Daoy (cell line): ENCODE measurements at regions not wholly inside any gene's neighbourhood (a gene's known extent, or its start where the extent isn't known, plus 50 kb on each side); places are given as distances from the start of the nearest gene placed in this dataset.

Experiments
- DNase-seq: peaks from one replicate; pipeline ENCODE4 v3.0.0-alpha.2; 2015; ENCODE audit warnings: low read depth

DNA sequence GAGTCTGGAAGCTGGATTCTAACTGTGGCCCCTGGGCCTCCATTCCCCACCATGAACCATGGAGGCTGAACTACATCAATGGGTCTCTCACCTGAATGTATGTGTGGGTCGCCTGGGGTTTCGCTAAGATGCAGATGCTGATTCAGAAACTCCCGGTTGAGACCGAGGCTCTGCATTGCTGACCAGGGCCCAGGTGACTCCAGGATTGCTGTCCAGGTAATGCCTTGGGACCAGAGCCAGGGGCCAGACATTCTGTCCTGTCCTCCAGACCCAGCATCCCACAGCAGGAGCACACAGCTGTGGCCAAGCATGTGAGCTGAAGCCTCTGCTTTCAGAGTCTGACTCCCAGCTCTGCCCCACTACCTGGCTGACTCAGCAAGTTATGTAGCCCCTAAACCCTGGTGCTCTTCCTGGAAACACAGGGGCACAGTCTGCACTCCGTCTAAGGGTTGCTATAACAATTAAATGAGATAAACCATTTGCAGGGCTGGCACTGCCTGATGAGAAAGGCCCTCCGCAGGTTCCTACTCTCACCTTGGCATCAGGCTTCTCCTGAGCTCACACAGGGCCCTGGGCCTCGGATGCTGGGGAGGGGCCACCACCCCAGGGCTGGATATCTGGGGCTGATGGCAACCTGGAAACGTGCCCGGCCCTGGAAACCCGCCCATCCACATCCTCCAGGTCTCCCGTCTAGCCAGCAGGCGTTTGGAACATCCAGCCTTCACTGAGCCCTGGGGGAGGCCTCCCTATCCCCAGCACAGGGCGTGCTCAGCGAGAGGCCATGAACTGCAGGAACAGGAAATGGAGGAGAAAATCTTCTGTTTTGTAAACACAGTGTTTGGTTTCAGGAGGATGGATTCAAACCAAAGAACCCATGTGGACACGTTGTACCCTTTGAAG is 175.7 kb downstream of the DLL1 start:
- DNase-seq, result peak; percentile 22

DNA sequence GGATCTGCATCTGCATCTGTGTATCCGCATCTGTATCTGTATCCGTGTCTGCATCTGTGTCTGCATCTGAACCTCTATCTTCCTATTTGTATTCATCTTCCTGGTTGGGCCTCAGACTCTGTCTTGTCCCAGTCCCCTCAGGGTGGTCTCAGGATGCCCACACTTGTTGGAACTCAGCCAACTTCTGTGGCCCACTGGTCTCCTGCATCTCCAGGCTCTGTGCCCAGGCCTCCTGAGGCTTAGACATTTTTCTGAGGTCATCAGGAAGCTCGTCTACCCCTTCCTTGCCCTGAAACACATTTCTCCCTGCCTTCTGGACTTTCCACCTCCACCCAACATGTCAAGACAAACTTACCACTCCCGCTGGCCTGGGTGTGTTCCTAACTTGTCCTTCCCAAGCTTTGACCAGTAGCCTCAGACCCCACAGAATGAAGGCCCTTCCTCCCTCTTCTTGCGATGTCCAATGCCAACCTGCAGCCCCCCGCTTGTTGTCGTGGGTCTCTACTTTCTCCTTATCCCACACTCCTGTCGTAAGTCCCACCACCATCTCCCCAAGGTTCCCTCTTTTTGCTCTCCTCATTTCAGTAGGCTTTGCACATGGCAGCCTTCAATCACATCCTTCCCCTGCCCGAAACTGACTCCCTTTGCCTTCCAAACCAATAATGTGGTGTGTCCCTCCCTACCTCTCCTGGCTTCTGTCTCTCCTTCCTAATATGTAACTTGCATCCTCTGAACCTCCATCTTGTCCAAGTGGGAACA is 176.5 kb downstream of the DLL1 start:
- no peak for DNase-seq

DNA sequence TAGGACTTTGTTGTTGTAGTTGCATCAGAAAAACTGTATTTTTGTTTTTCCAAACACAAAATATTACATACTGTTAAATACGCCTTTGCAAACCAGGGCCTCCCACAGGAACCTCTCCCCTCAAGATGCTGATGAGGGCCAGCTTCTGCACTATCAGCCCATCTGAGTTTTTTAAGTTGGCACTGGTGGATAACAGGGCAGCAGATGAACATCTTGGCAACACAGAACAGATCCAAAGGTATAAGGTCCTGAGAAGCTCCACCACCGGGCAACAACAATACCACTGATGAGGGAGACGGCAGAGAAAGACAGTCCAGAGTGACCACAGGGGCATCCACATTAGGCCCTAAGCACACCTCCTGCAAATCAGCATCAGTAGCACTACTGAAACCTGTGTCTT is 177.7 kb downstream of the DLL1 start:
- no peak for DNase-seq

DNA sequence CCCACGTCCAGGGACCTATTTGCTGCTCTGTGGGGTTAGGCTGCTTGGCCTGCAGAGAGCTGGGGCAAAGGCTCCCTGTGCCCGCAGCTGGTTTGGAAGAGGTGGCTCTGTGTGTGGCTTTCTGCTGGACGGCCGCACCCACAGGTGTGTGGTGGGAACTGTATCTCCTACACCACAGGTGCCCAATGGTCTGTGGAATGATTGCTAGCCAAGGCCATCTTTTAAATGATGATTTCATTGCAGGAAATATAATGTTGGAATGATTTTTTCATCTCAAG is 178.4 kb downstream of the DLL1 start:
- DNase-seq, result no peak

DNA sequence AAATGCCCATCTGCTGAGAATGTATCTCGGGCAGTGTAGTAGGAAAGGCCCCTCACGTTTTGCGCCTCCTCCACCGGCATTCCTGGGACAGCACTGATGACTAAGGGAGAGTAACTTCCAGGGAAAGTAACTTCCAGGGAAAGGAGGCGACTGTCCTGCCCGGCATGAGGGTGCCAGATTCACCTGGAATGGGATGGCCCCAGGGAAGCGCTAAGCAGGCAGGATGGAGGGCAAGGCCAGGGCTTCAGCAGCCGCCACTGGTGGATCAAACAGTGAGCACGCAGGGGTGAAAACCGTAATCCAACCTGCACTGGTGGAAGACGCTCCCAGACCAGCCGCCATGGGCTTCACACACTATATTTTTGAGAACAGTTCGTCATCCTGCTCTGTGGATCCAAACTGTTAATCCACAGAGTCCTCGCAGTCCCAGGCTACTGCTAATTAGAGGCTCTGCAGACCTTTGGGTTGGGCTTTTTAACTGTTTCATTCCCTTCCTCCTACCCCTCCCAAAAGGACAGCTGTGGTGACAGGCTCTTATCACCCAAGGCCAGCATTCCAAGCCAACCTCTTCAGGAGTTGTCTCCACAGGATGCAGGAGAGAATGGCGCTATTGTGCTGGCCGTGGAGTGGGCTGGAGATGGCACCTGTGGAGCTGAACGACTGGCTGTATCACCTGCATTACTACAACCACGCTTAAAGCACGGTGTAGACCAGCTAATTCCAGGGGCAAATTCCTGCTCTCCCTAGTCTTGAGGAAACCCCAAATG is 178.9 kb downstream of the DLL1 start:
- peak; percentile 1 for DNase-seq

DNA sequence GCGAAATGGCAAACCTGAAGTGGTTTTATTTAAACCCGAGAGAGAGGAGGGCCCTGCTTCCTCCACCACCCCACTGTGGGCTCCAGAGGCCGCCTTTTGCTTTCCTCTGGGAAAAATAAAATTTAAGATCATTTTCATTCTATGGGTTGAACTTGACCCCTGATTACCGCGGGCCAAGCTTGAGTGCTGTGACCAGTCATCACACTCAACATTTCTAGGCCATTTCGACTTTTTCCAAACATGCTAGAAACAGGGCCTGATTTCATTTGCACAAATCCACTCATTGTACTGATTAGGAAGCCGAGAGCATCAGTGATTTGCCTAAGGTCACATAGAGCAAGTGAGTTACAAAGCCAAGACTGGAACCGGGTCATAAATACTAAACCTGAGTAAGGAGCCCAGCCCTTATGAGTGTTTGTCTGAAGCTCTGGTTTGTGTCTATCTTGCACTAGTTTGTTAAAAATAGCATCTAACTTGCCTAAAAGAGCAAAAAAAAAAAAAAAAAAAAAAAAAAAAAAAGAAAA is 179.7 kb downstream of the DLL1 start:
- no peak for DNase-seq

DNA sequence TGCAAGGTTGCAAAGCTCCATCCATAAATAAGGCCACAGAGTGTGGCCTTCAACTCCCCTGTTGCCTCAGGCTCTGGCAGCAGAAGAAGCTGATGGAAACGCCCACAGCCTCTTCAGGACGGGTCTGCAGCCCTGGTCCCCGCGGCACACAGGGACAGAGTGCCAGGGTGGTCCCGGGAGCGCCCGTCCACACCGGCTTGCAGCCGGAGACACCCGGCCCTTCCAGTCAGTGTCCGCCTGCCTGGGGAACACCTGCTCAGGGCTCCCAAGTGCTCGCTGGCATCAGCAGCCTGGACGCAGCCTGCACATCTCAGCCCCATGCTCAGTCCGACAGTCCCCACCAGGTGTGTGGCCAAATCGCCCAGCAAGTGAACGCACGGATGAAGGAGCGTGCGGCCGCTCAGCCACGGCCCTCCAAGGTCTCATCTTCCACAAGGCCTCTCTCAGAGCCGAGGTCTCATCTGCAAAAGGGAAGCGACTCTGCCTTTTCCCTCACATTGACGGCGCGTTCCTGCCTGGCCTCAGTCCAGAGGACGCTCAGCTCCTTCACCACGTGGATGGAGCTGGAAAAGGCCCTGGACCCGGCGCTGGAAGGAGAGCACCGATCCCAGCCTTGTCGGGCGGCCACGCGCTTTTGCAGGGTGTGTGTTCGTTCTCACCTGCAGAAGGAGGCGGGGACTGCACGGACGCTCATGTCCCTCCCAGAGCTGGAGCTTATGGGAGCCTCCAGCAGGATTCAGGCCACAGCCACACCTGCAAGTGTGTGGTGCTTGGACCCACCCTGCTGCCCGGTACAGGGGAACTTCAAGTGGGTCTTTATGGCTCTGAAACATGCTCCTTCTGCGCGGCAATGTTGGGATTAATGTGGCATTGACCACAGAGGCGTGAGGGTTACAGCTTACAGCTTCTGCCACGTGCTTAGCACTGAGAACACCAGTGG is 180.4 kb downstream of the DLL1 start:
- peak; percentile 3 for DNase-seq

DNA sequence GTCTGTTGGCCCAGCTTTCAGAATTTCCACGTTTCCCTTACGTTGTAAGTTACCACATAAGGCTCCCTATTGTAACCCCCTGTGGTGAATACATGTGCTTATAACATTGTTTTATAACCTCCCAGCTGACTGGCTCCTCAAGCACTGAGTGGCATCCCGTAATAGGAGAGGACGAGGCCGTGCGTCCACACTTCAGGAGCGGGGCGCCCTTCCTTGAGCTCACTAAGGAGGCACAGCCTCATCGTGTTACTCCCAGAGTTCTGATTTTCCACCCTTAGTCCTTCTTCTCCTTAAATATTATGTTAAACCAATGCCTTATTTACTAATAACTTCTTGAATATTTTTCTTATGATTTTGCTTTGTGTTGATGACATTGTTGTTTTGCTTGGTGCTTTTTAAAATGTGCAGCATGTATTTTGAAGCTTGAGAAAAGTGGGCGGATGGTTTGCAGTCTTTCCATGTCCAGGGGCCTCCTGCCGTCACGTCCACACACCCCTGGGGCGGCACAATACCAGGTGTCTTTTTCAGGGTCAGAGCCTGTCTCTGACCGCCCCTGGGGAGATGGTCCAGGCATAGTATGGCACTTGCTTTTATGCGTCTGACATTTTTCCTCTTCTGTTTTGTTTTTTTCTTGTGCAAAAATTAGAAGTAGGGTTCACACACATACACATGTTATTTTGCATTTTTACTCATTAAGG is 181.8 kb downstream of the DLL1 start:
- peak; percentile 2 for DNase-seq

DNA sequence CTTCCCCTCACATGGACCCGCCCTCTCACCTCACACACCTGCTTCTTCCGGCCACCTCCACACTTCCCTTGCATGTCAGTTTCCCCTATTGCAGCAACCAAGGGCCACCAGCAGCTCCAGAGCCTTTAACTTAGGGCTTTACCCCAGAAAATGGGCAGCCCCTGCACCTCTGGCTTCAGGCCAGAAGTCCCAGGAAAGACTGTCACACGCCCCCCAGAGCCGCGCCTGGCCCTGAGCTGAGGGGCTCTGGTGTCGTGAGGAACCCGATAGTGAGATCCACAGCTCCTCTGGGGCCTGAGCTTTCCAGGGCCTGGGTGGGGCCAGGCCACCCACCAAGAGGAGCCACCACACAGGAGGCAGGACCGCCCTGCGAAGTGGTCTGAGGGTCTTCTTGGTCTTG is 182.4 kb downstream of the DLL1 start:
- no peak for DNase-seq

DNA sequence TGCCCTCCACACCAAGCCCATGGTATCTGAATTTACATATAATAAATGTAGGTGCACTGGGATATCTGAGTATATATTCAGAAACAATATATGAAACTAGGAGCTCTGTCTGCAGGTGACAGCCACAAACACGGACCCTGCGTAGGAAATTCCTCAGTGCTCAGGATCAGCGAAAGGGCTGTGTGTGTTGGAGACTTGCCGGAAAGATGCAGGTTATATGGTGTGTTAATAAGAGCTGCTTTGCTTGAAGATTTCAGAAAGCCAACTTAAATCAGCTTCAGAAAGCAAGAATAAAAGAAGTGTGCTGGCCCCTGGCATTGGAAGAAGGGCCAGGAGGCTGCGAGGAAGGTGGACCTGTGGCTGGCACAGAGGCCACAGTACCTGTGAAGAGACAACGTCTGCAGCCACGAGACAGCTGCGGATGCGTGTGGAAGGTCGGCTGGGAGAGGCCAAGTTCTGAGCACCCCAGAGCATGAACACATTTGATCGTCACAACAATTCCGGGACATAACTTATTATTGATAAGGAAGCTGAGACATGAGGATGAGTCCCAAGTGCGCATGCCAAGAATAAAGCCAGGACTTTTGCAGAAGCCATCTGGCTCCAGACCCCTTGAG is 183.2 kb downstream of the DLL1 start:
- no peak for DNase-seq

DNA sequence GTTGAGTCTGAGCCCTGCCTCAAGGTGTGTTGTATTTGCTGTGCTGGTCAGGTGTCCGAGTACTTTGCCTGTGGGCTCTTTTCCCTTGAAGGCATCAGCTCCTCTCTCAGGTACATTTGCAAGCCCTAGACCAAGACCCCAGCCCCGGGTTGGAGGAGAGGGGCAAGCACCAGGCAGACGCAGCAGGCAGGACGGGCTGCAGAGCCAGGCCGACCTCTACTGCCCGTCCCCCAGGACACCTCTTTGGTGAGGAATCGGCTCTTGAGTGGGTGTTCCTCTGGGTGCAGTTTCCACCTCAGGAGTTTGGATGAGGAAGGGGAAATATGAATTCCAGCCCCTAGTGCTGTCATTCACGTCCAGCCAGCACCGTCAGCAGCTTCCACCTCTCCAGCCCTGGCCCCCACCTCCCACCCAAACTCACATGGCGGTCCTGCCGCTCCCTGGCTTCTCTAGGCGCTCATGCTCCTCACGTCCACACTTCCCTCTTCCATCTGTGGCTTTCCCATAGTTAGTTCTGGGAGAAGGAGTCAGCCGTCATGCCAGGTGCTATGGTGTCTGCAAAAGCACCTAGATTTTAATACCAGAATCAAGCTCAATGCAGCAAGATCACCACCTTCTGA is 183.9 kb downstream of the DLL1 start:
- peak; percentile 1 for DNase-seq

DNA sequence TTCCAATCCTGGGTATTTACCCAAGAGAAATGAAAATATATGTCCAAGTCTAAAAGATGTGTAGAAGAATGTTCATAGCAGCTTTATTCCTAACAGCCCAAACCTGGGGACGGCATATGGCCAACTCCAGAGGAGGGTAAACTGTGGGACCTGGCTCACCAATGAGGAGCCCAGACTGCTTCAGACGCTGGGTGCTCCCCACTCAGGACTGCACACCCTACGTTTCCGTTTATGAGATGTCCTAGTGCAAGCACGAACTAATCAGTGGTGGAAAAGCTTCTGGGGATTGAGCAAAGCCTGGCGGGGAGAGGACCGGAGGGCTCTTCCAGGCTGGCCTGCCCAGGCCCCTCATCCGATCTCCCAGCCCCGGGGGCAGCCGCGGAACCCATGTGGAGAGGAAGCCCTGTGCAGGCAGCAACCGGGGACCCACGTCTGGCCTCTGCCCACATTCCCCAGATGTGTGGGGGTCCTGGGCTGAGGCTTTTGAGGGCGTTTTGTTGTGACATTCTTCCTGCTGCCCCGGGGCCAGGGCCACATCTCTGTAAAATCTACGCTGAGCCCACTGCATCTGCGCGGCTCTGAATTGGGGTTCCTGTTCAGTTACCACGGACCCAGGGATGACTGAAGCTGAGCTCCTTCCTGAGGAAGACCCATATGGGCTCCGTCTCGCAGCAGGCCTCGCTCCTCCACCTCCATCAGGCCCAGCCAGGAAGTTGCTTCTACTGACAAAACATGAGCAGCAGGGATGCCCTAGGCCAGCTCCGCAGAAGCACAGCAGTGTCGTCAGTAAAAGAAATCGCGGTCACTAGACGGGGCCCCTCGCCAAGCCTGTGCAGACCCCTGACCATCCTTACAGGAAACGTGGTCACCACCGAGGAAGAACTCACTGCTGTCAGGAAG is 188.0 kb downstream of the DLL1 start:
- DNase-seq, result no peak

DNA sequence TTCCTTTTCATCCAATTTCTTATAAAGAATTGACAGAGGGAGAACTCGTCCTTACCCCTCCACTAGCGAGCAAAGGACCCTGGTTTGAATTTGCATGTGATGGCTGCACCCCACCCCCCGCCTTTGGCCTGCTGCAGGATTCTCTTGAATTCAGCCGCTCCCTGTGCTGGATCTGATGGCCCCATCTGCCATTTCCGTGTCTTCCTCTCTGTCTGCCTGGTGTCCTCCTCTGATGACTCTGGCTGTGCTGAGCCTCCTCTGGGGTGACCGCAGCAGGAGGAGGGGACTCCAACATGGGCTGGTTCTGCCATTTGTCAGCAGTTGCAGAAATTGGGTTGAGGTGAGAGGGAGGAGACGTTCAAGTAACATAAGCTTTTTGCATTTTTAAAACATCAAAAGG is 188.8 kb downstream of the DLL1 start:
- no peak for DNase-seq

DNA sequence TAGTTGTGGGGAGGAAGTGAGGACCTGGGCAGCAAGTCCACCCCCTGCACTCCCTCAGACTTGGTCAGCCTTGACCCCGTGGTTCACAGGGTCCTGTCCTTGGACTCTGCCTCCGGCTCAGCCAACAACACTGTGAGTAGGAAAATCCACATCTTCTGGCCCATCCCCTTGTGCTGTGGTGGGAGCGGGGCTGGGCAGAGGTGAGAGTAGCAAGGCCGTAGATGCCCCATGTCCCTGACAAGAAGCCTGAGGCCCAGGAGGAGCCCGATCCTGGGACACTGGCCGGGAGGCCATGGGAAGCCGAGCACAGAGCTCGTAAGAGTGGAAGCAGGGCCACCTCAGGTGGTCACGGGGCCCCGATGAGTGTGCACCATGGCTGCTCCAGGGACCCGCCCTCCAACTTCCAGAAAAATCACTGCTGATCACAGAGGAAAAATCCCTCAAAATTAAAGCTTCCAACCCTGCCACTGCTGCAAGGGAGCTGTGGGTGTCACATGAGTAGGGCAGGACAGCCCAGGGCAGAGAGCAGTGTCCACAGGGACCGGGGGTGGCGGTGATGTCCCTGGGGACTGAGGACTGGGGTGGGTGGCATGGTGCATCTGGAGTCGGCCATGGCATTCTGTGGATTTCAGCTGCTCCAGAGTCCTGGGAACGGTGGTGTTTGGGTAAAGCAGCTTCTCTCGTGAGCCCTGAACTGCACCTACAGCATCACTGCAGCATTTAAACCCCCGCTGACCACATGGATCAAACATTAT is 189.4 kb downstream of the DLL1 start:
- no peak for DNase-seq

DNA sequence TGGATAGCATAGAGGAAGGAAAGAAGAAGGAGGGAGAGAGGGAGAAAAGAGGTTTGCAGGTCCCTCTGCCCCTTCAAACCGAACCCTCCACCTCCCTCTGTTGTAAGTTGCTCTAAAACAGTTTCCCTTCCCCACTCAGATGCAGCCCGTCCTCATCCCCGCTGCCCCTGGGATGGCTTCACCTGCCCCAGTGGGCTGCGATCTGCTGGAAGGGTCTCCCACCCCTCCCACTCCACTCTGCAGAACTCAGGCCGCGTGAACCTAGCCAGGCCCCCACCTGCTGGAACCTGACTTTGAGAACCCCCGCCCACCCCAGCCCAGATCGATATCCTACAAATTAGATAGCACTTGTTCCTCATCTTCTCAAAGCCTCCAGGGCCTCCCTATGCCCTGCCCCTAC is 190.8 kb downstream of the DLL1 start:
- no peak for DNase-seq

DNA sequence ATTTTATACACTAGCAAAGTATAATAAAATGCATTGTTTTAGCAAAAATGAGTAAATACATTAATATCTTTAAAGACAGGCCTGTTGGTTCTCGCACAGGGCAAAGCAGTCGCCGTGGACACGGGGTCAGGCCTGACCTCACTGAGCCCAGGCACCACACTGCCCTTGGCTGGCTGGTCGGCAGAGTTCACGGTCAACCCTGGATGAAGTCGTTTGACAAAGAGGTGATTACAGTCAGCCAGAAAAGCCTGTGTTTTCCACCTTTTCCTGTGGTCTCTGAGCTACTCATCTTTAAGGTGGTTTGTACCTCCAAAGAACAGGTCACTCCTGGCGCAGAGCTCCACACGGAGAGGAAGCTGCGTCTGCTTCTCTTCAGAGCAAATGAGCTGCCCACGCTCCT is 191.5 kb downstream of the DLL1 start:
- DNase-seq, result no peak

DNA sequence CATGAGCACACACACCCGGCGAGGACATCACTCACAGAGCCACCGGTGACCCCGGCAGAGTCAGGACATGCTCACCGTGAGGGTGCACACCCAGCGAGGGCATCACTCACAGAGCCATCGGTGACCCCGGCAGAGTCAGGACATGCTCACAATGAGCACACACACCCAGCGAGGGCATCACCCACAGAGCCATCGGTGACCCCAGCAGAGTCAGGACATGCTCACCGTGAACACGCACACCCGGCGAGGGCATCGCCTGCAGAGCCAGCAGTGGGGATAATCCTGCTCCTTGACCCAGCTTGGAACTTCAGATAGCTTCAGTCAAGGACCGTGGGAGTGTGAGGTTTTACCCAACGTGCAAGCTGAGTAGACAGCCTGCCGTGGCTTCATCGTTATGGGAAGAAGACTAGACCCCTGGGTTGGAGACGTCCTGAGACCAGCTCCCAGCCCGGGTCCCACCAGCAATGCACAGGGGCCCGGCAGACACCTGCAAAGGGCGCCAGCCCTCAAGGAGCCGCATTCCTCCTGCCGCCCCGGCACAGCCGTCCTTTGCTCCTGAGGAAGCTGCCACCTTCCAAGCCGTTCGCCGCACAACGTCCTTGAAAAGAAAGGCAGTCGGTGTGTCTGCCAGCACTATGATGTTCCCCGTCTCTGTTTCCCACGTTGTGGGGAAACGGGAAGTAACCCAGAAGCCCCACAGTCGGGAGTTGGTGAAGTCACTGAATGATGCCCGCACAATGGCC is 192.3 kb downstream of the DLL1 start:
- DNase-seq, result peak; percentile 4
